Activated CD4-positive, alpha-beta T cell treated with anti-CD3 and anti-CD28 coated beads, Interleukin-2, amount 50 U/mL, for 48 hours (primary cell): ENCODE measurements at regions not wholly inside any gene's neighbourhood (a gene's known extent, or its start where the extent isn't known, plus 50 kb on each side); places are given as distances from the start of the nearest gene placed in this dataset.

Source experiments
- DNase-seq, 2 experiments: peaks; one replicate each; pipeline ENCODE4 v3.0.0-alpha.2; 2020

GRCh38 chr4:36394352-36394903, 113.0 kb downstream of the DTHD1 start:
- peak; percentile 13 to 34 for DNase-seq

- peak; percentile 37 to 53 for DNase-seq
Observed at GRCh38 chr4:36399762-36400353, 118.4 kb downstream of the DTHD1 start.

GRCh38 chr4:36402008-36402758, 120.8 kb downstream of the DTHD1 start:
- peak in 1 of 2 experiments; percentile 27 for DNase-seq

- DNase-seq: no peak
Observed at GRCh38 chr4:36411338-36411737, 129.9 kb downstream of the DTHD1 start.

GRCh38 chr4:36414248-36414647, 132.8 kb downstream of the DTHD1 start:
- no peak for DNase-seq

- DNase-seq: no peak
Observed at GRCh38 chr4:36417146-36417545, 135.7 kb downstream of the DTHD1 start.

- no peak for DNase-seq
Observed at GRCh38 chr4:36420111-36420679, 138.8 kb downstream of the DTHD1 start.

GRCh38 chr4:36422607-36423006, 141.2 kb downstream of the DTHD1 start:
- no peak for DNase-seq

GRCh38 chr4:36426741-36427140, 145.3 kb downstream of the DTHD1 start:
- DNase-seq: no peak

- no peak for DNase-seq
Observed at GRCh38 chr4:36427696-36428095, 146.3 kb downstream of the DTHD1 start.

GRCh38 chr4:36432586-36432985, 151.2 kb downstream of the DTHD1 start:
- DNase-seq: no peak

- DNase-seq: no peak
Observed at GRCh38 chr4:36439556-36439955, 158.1 kb downstream of the DTHD1 start.

- no peak for DNase-seq
Observed at GRCh38 chr4:36445480-36445879, 164.1 kb downstream of the DTHD1 start.

GRCh38 chr4:36446275-36446674, 164.9 kb downstream of the DTHD1 start:
- DNase-seq: no peak

- no peak for DNase-seq
Observed at GRCh38 chr4:36461344-36461743, 179.9 kb downstream of the DTHD1 start.

- DNase-seq: no peak
Observed at GRCh38 chr4:36467670-36468069, 186.3 kb downstream of the DTHD1 start.

- no peak for DNase-seq
Observed at GRCh38 chr4:36471903-36472302, 190.5 kb downstream of the DTHD1 start.

GRCh38 chr4:36476135-36476534, 194.7 kb downstream of the DTHD1 start:
- no peak for DNase-seq

GRCh38 chr4:36477861-36478260, 196.4 kb downstream of the DTHD1 start:
- no peak for DNase-seq

GRCh38 chr4:36485885-36486284, 204.5 kb downstream of the DTHD1 start:
- DNase-seq: no peak

GRCh38 chr4:36489798-36490197, 208.4 kb downstream of the DTHD1 start:
- DNase-seq: no peak

GRCh38 chr4:36492041-36492440, 210.6 kb downstream of the DTHD1 start:
- no peak for DNase-seq

- no peak for DNase-seq
Observed at GRCh38 chr4:36492590-36492989, 211.2 kb downstream of the DTHD1 start.

GRCh38 chr4:36493251-36493650, 211.8 kb downstream of the DTHD1 start:
- DNase-seq: no peak
